H9 (cell line): ENCODE measurements at regions not wholly inside any gene's neighbourhood (a gene's known extent, or its start where the extent isn't known, plus 50 kb on each side); places are given as distances from the start of the nearest gene placed in this dataset.
A peak's percentile ranks its signal among the peaks of the same experiment; 100 is the strongest.

ENCODE experiments used
- DNase-seq: peaks from one replicate; pipeline ENCODE4 v3.0.0-alpha.2; 2017
- H2AFZ ChIP-seq: one replicate; pipeline ENCODE4 v1.6.1; 2013; ENCODE audit warnings: mild to moderate bottlenecking, low read length, control low read depth, moderate library complexity
- H2AK5ac ChIP-seq: 2 replicates; pipeline ENCODE4 v1.6.1; 2013; ENCODE audit warnings: low read length, control low read depth, mixed read lengths; ENCODE audit not compliant: insufficient read length
- H2BK120ac ChIP-seq: one replicate; pipeline ENCODE4 v1.6.1; 2013; ENCODE audit warnings: low read depth, mild to moderate bottlenecking, low read length, control low read depth, inconsistent platforms; ENCODE audit not compliant: poor library complexity, severe bottlenecking
- H2BK12ac ChIP-seq: 2 replicates; pipeline ENCODE4 v1.6.1; 2013; ENCODE audit warnings: low read length, control low read depth, mixed read lengths, low read depth; ENCODE audit not compliant: insufficient read length
- H2BK15ac ChIP-seq: 2 replicates; pipeline ENCODE4 v1.6.1; 2013; ENCODE audit warnings: low read depth, low read length, control low read depth
- H2BK20ac ChIP-seq: one replicate; pipeline ENCODE4 v1.6.1; 2013; ENCODE audit warnings: low read depth, mild to moderate bottlenecking, low read length, control low read depth, inconsistent platforms; ENCODE audit not compliant: poor library complexity, severe bottlenecking
- H2BK5ac ChIP-seq: 2 replicates; pipeline ENCODE4 v1.6.1; 2013; ENCODE audit warnings: low read length, control low read depth, mixed read lengths; ENCODE audit not compliant: insufficient read length
- H3K14ac ChIP-seq: 2 replicates; pipeline ENCODE4 v1.6.1; 2013; ENCODE audit warnings: low read length, control low read depth; ENCODE audit not compliant: insufficient read depth
- H3K18ac ChIP-seq: 2 replicates; pipeline ENCODE4 v1.6.1; 2013; ENCODE audit warnings: low read depth, mild to moderate bottlenecking, mixed read lengths, low read length, control low read depth; ENCODE audit not compliant: insufficient read length
- H3K23ac ChIP-seq: 2 replicates; pipeline ENCODE4 v1.6.1; 2013; ENCODE audit warnings: low read length, control low read depth, mixed read lengths, low read depth; ENCODE audit not compliant: insufficient read length
- H3K23me2 ChIP-seq: 2 replicates; pipeline ENCODE4 v1.6.1; 2013; ENCODE audit warnings: low read depth, mild to moderate bottlenecking, mixed read lengths, low read length, control low read depth; ENCODE audit not compliant: insufficient read length, poor library complexity, severe bottlenecking
- H3K27ac ChIP-seq: 2 replicates; pipeline ENCODE4 v1.5.1; 2013; ENCODE audit warnings: low read length, control low read depth, mixed read lengths, low read depth; ENCODE audit not compliant: insufficient read length
- H3K27me3 ChIP-seq: 2 replicates; pipeline ENCODE4 v1.6.1; 2013; ENCODE audit warnings: low read length, control low read depth, inconsistent platforms; ENCODE audit not compliant: insufficient read depth
- H3K4ac ChIP-seq: 2 replicates; pipeline ENCODE4 v1.6.1; 2013; ENCODE audit warnings: low read depth, mild to moderate bottlenecking, control low read depth, inconsistent platforms, low read length, moderate library complexity
- H3K4me1 ChIP-seq: 2 replicates; pipeline ENCODE4 v1.6.1; 2013; ENCODE audit warnings: low read length, control low read depth, inconsistent platforms; ENCODE audit not compliant: insufficient read depth
- H3K4me2 ChIP-seq: 2 replicates; pipeline ENCODE4 v1.6.1; 2013; ENCODE audit warnings: low read length, control low read depth, mixed read lengths; ENCODE audit not compliant: insufficient read length, insufficient read depth
- H3K56ac ChIP-seq: 2 replicates; pipeline ENCODE4 v1.6.1; 2013; ENCODE audit warnings: low read depth, mild to moderate bottlenecking, mixed read lengths, low read length, control low read depth; ENCODE audit not compliant: insufficient read length
- H3K79me1 ChIP-seq: 2 replicates; pipeline ENCODE4 v1.6.1; 2013; ENCODE audit warnings: low read depth, mild to moderate bottlenecking, moderate library complexity, low read length, control low read depth, inconsistent platforms; ENCODE audit not compliant: insufficient read depth, poor library complexity, severe bottlenecking
- H3K79me2 ChIP-seq: 2 replicates; pipeline ENCODE4 v1.6.1; 2013; ENCODE audit warnings: low read length, control low read depth, inconsistent platforms; ENCODE audit not compliant: insufficient read depth
- H3K9ac ChIP-seq: 2 replicates; pipeline ENCODE4 v1.6.1; 2013; ENCODE audit warnings: low read length, control low read depth, mixed read lengths; ENCODE audit not compliant: insufficient read length; ENCODE audit errors: extremely low read depth
- H3K9me3 ChIP-seq: one replicate; pipeline ENCODE4 v1.6.1; 2013; ENCODE audit warnings: low read depth, low read length, inconsistent platforms; ENCODE audit not compliant: control insufficient read depth
- H3T11ph ChIP-seq: one replicate; pipeline ENCODE4 v1.6.1; 2013; ENCODE audit warnings: mild to moderate bottlenecking, low read length, control low read depth, inconsistent platforms
- H4K20me1 ChIP-seq: one replicate; pipeline ENCODE4 v1.6.1; 2013; ENCODE audit not compliant: control insufficient read depth, insufficient read length, insufficient read depth
- H4K5ac ChIP-seq: 2 replicates; pipeline ENCODE4 v1.6.1; 2013; ENCODE audit warnings: low read depth, mild to moderate bottlenecking, mixed read lengths, low read length, control low read depth; ENCODE audit not compliant: insufficient read length
- H4K8ac ChIP-seq: replicated peaks from 2 replicates; pipeline ENCODE4 v1.6.1; 2013; ENCODE audit warnings: low read length, control low read depth, mixed read lengths, low read depth; ENCODE audit not compliant: insufficient read length
- H4K91ac ChIP-seq: 2 replicates; pipeline ENCODE4 v1.6.1; 2013; ENCODE audit warnings: low read depth, mild to moderate bottlenecking, moderate library complexity, mixed read lengths, low read length, control low read depth; ENCODE audit not compliant: insufficient read length
- H3K27ac Mint-ChIP-seq, 3 experiments: 2 replicates in 2 of 3; 3 replicates in 1 of 3; pipeline ENCODE4 v1.8.0; 2020 to 2021; ENCODE audit warnings: mixed read lengths in 3 of 3, mild to moderate bottlenecking in 1 of 3, moderate library complexity in 1 of 3
- H3K27me3 Mint-ChIP-seq: 2 replicates; pipeline ENCODE4 v1.8.0; 2021; ENCODE audit warnings: low read depth, mild to moderate bottlenecking, moderate library complexity, mixed read lengths
- H3K36me3 Mint-ChIP-seq, 3 experiments: 2 replicates in 2 of 3; 3 replicates in 1 of 3; pipeline ENCODE4 v1.8.0; 2020 to 2021; ENCODE audit warnings: low read depth in 3 of 3, mixed read lengths in 3 of 3; ENCODE audit not compliant: insufficient read depth in 1 of 3
- H3K4me1 Mint-ChIP-seq, 2 experiments: 2 replicates each; pipeline ENCODE4 v1.8.0; 2020; ENCODE audit warnings: mixed read lengths in 2 of 2
- H3K4me3 Mint-ChIP-seq, 2 experiments: 2 replicates in 1 of 2; 3 replicates in 1 of 2; pipeline ENCODE4 v1.8.0; 2020 to 2021; ENCODE audit warnings: mild to moderate bottlenecking in 2 of 2, mixed read lengths in 2 of 2, moderate library complexity in 1 of 2
- H3K9me3 Mint-ChIP-seq, 2 experiments: 2 replicates in 1 of 2; 3 replicates in 1 of 2; pipeline ENCODE4 v1.8.0; 2020; ENCODE audit warnings: mild to moderate bottlenecking in 2 of 2, mixed read lengths in 2 of 2, moderate library complexity in 1 of 2
- CTCF ChIP-seq: fragments of 200-600 bp; sonication (generic); conservative IDR thresholded peaks from 3 replicates; pipeline ENCODE4 v1.8.0; 2021; ENCODE audit warnings: antibody characterized with exemption, mild to moderate bottlenecking
- WGBS: extraction: QIAGEN DNeasy Blood & Tissue Kit; methylation state at CpG from one replicate; pipeline ENCODE4 v1.1.7; 2013; ENCODE audit warnings: missing lambda C conversion rate, low lambda C conversion rate, mixed read lengths; ENCODE audit not compliant: insufficient read length; ENCODE audit errors: extremely low coverage; 5-methylcytosine and 5-hydroxymethylcytosine counted together

- Histone ChIP-seq H3K79me2 (no peaks in the 10 kb centered on the region), H3K14ac (no peak overlapping the region), H4K20me1 (no peaks in the 10 kb centered on the region), H2BK120ac (no peak overlapping the region), H3K18ac (no peak overlapping the region), H2BK12ac (no peak overlapping the region), H3K27ac (no peak overlapping the region), H3K23ac (no peak overlapping the region), H3K23me2 (no peaks in the 10 kb centered on the region), H3K56ac (no peak overlapping the region), H3K4ac (no peak overlapping the region), H2BK15ac (no peak overlapping the region), H4K8ac (no peak overlapping the region), H2AK5ac (no peak overlapping the region), H2BK5ac (no peak overlapping the region), H2BK20ac (no peak overlapping the region), H3K79me1 (no peaks in the 10 kb centered on the region), H4K5ac (no peak overlapping the region), H3K27me3 (no peaks in the 10 kb centered on the region), H4K91ac (no peak overlapping the region), H2AFZ (no peak overlapping the region), H3K9ac (no peak overlapping the region), H3K4me1 (0 out of 2 replicates have a peak, but pooled peaks cover 3% of the 10 kb centered on the region), H3T11ph (no peak overlapping the region), H3K4me2 (no peak overlapping the region), H3K9me3 (no peaks in the 10 kb centered on the region)
- Mint-ChIP-seq H3K36me3 (peaks cover 0 to 7% (median 0%) of the 10 kb centered on the region in 3 experiments; a peak in 1 of 7 replicates), H3K27me3 (no peaks in the 10 kb centered on the region), H3K9me3 (peaks cover 2 to 3% of the 10 kb centered on the region in 2 experiments; a peak in 3 of 5 replicates), H3K27ac (peak overlapping the region in 2 of 3 experiments; percentile 74 to 84; a peak in 3 of 7 replicates), H3K4me1 (peaks cover 15 to 29% of the 10 kb centered on the region in 2 experiments), H3K4me3 (no peak overlapping the region)
- no CpG with 5 or more reads among the region's 9 CpGs for WGBS
- no peak for DNase-seq
- TF ChIP-seq CTCF = no peak
Measured at GRCh38 chr10:121368347-121369025, 229.8 kb downstream of the FGFR2 start.
